ENCODE measurements at regions not wholly inside any gene's neighbourhood (a gene's known extent, or its start where the extent isn't known, plus 50 kb on each side); places are given as distances from the start of the nearest gene placed in this dataset.

GRCh38 chr4:64625438-64625837 is 216.2 kb upstream of the TECRL start:
- Histone ChIP-seq H3K9ac (ENCODE audit: low read depth, low read length) (no peak overlapping the region), H3K27ac (ENCODE audit: low read length) (no peak overlapping the region), H3K9me3 (ENCODE audit: insufficient read depth, low read length, severe bottlenecking) (no peaks in the 10 kb centered on the region), H3K27me3 (ENCODE audit: insufficient read depth, low read length, poor library complexity) (no peaks in the 10 kb centered on the region), H3K79me2 (ENCODE audit: insufficient read depth, low read length) (no peaks in the 10 kb centered on the region), H3K4me1 (ENCODE audit: insufficient read depth, low read length) (no peaks in the 10 kb centered on the region), H3K4me2 (ENCODE audit: insufficient read depth, low read length) (no peak overlapping the region), H3K36me3 (ENCODE audit: insufficient read depth, low read length) (no peaks in the 10 kb centered on the region), H2AFZ (ENCODE audit: low read depth, low read length) (0 out of 2 replicates have a peak overlapping the region, but pooled peaks have one; percentile 29), H4K20me1 (ENCODE audit: insufficient read depth, low read length) (no peaks in the 10 kb centered on the region), H3K4me3 (ENCODE audit: low read depth in 1 of 2, low read length in 2 of 2) (no peak overlapping the region)
- TF ChIP-seq CTCF (IDR thresholded peaks at IDR 0.05; ENCODE audit: borderline replicate concordance, extremely low read depth, low read length, poor library complexity, severe bottlenecking), result no peak
- no peak for TF ChIP-seq EZH2 (IDR thresholded peaks at IDR 0.05; ENCODE audit: borderline replicate concordance, low read depth, low read length, severe bottlenecking)
- ATAC-seq (ENCODE audit: insufficient read depth, low read depth), result no peak
- DNase-seq, result no peak

GRCh38 chr4:64617800-64618199 is 208.6 kb upstream of the TECRL start:
- no peaks in the 10 kb centered on the region for H3K36me3 ChIP-seq (ENCODE audit: insufficient read depth, low read length)
- H3K9me3 ChIP-seq (ENCODE audit: insufficient read depth, low read length, severe bottlenecking), result no peaks in the 10 kb centered on the region
- no peak overlapping the region for H2AFZ ChIP-seq (ENCODE audit: low read depth, low read length)
- no peaks in the 10 kb centered on the region for H3K79me2 ChIP-seq (ENCODE audit: insufficient read depth, low read length)
- no peaks in the 10 kb centered on the region; the same call in 1 of the 2 replicates for H3K4me1 ChIP-seq (ENCODE audit: insufficient read depth, low read length)
- H3K27ac ChIP-seq (ENCODE audit: low read length), result no peak overlapping the region
- H3K27me3 ChIP-seq (ENCODE audit: insufficient read depth, low read length, poor library complexity), result no peaks in the 10 kb centered on the region
- no peak for DNase-seq
- H3K9ac ChIP-seq (ENCODE audit: low read depth, low read length), result no peak overlapping the region
- peak; percentile 64; the same call in 2 of the 3 replicates for ATAC-seq (ENCODE audit: insufficient read depth, low read depth)
- H3K4me3 ChIP-seq (ENCODE audit: low read depth in 1 of 2, low read length in 2 of 2), result no peak overlapping the region
- no peak overlapping the region for H3K4me2 ChIP-seq (ENCODE audit: insufficient read depth, low read length)
- TF ChIP-seq CTCF (IDR thresholded peaks at IDR 0.05; ENCODE audit: borderline replicate concordance, extremely low read depth, low read length, poor library complexity, severe bottlenecking) (peak; percentile 70), EZH2 (IDR thresholded peaks at IDR 0.05; ENCODE audit: borderline replicate concordance, low read depth, low read length, severe bottlenecking) (no peak)
- H4K20me1 ChIP-seq (ENCODE audit: insufficient read depth, low read length), result no peaks in the 10 kb centered on the region

- DNase-seq, result no peak
- Histone ChIP-seq H3K36me3 (ENCODE audit: insufficient read depth, low read length) (no peaks in the 10 kb centered on the region), H3K4me1 (ENCODE audit: insufficient read depth, low read length) (no peaks in the 10 kb centered on the region; the same call in 1 of the 2 replicates), H3K9ac (ENCODE audit: low read depth, low read length) (no peak overlapping the region), H3K27me3 (ENCODE audit: insufficient read depth, low read length, poor library complexity) (no peaks in the 10 kb centered on the region), H3K27ac (ENCODE audit: low read length) (no peak overlapping the region), H4K20me1 (ENCODE audit: insufficient read depth, low read length) (no peaks in the 10 kb centered on the region), H3K79me2 (ENCODE audit: insufficient read depth, low read length) (no peaks in the 10 kb centered on the region), H3K4me3 (ENCODE audit: low read depth in 1 of 2, low read length in 2 of 2) (no peak overlapping the region), H3K9me3 (ENCODE audit: insufficient read depth, low read length, severe bottlenecking) (no peaks in the 10 kb centered on the region), H2AFZ (ENCODE audit: low read depth, low read length) (no peak overlapping the region), H3K4me2 (ENCODE audit: insufficient read depth, low read length) (no peak overlapping the region)
- TF ChIP-seq EZH2 (IDR thresholded peaks at IDR 0.05; ENCODE audit: borderline replicate concordance, low read depth, low read length, severe bottlenecking), result no peak
- TF ChIP-seq CTCF (IDR thresholded peaks at IDR 0.05; ENCODE audit: borderline replicate concordance, extremely low read depth, low read length, poor library complexity, severe bottlenecking), result no peak
- ATAC-seq (ENCODE audit: insufficient read depth, low read depth), result no peak
Measured at GRCh38 chr4:64614276-64614675, 205.0 kb upstream of the TECRL start.

GRCh38 chr4:64613046-64613445 is 203.8 kb upstream of the TECRL start:
- Histone ChIP-seq H3K9ac (ENCODE audit: low read depth, low read length) (no peak overlapping the region), H3K4me3 (ENCODE audit: low read depth in 1 of 2, low read length in 2 of 2) (no peak overlapping the region), H3K27ac (ENCODE audit: low read length) (no peak overlapping the region), H4K20me1 (ENCODE audit: insufficient read depth, low read length) (no peaks in the 10 kb centered on the region), H3K4me2 (ENCODE audit: insufficient read depth, low read length) (no peak overlapping the region), H3K27me3 (ENCODE audit: insufficient read depth, low read length, poor library complexity) (no peaks in the 10 kb centered on the region), H3K4me1 (ENCODE audit: insufficient read depth, low read length) (no peaks in the 10 kb centered on the region; the same call in 1 of the 2 replicates), H3K79me2 (ENCODE audit: insufficient read depth, low read length) (no peaks in the 10 kb centered on the region), H3K36me3 (ENCODE audit: insufficient read depth, low read length) (no peaks in the 10 kb centered on the region), H2AFZ (ENCODE audit: low read depth, low read length) (no peak overlapping the region; the same call in 1 of the 2 replicates), H3K9me3 (ENCODE audit: insufficient read depth, low read length, severe bottlenecking) (no peaks in the 10 kb centered on the region)
- ATAC-seq (ENCODE audit: insufficient read depth, low read depth) (no peak), DNase-seq (no peak)
- no peak for TF ChIP-seq EZH2 (IDR thresholded peaks at IDR 0.05; ENCODE audit: borderline replicate concordance, low read depth, low read length, severe bottlenecking)
- TF ChIP-seq CTCF (IDR thresholded peaks at IDR 0.05; ENCODE audit: borderline replicate concordance, extremely low read depth, low read length, poor library complexity, severe bottlenecking), result no peak
